ENCODE measurements at regions not wholly inside any gene's neighbourhood (a gene's known extent, or its start where the extent isn't known, plus 50 kb on each side); places are given as distances from the start of the nearest gene placed in this dataset.

DNA sequence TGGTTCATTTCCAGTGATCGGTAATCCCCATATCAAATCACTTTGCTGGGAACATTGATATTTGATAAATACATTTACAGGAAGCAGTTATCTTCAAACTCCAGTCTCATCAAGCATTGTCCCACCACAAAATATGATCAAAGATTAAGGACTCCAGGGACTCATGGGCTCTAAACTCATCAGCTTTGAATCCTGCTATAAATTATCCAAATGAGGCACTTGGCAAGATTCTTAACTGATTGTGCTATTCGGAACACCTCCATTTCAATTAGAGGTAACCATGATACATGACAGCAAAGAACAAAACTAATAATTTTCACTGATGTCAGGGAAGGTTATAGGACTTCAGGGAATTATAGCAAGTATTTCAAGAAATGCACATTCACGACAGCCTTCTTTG is 1088.1 kb upstream of the PIK3C3 start:
- no peak overlapping the region for H3K27ac ChIP-seq (ENCODE audit: low read depth in 1 of 2, low read length in 2 of 2)
- no peak for DNase-seq (ENCODE audit: low spot score)
- TF ChIP-seq, protein P1, sequence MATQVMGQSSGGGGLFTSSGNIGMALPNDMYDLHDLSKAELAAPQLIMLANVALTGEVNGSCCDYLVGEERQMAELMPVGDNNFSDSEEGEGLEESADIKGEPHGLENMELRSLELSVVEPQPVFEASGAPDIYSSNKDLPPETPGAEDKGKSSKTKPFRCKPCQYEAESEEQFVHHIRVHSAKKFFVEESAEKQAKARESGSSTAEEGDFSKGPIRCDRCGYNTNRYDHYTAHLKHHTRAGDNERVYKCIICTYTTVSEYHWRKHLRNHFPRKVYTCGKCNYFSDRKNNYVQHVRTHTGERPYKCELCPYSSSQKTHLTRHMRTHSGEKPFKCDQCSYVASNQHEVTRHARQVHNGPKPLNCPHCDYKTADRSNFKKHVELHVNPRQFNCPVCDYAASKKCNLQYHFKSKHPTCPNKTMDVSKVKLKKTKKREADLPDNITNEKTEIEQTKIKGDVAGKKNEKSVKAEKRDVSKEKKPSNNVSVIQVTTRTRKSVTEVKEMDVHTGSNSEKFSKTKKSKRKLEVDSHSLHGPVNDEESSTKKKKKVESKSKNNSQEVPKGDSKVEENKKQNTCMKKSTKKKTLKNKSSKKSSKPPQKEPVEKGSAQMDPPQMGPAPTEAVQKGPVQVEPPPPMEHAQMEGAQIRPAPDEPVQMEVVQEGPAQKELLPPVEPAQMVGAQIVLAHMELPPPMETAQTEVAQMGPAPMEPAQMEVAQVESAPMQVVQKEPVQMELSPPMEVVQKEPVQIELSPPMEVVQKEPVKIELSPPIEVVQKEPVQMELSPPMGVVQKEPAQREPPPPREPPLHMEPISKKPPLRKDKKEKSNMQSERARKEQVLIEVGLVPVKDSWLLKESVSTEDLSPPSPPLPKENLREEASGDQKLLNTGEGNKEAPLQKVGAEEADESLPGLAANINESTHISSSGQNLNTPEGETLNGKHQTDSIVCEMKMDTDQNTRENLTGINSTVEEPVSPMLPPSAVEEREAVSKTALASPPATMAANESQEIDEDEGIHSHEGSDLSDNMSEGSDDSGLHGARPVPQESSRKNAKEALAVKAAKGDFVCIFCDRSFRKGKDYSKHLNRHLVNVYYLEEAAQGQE (IDR thresholded peaks at IDR 0.05) = no peak
- TF ChIP-seq, protein P2, sequence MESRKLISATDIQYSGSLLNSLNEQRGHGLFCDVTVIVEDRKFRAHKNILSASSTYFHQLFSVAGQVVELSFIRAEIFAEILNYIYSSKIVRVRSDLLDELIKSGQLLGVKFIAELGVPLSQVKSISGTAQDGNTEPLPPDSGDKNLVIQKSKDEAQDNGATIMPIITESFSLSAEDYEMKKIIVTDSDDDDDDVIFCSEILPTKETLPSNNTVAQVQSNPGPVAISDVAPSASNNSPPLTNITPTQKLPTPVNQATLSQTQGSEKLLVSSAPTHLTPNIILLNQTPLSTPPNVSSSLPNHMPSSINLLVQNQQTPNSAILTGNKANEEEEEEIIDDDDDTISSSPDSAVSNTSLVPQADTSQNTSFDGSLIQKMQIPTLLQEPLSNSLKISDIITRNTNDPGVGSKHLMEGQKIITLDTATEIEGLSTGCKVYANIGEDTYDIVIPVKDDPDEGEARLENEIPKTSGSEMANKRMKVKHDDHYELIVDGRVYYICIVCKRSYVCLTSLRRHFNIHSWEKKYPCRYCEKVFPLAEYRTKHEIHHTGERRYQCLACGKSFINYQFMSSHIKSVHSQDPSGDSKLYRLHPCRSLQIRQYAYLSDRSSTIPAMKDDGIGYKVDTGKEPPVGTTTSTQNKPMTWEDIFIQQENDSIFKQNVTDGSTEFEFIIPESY (IDR thresholded peaks at IDR 0.05) = no peak
- TF ChIP-seq HNF4A (conservative IDR thresholded peaks at IDR 0.05) = no peak
- no peak for TF ChIP-seq TAF1 (conservative IDR thresholded peaks at IDR 0.05)
- TF ChIP-seq, protein P3, sequence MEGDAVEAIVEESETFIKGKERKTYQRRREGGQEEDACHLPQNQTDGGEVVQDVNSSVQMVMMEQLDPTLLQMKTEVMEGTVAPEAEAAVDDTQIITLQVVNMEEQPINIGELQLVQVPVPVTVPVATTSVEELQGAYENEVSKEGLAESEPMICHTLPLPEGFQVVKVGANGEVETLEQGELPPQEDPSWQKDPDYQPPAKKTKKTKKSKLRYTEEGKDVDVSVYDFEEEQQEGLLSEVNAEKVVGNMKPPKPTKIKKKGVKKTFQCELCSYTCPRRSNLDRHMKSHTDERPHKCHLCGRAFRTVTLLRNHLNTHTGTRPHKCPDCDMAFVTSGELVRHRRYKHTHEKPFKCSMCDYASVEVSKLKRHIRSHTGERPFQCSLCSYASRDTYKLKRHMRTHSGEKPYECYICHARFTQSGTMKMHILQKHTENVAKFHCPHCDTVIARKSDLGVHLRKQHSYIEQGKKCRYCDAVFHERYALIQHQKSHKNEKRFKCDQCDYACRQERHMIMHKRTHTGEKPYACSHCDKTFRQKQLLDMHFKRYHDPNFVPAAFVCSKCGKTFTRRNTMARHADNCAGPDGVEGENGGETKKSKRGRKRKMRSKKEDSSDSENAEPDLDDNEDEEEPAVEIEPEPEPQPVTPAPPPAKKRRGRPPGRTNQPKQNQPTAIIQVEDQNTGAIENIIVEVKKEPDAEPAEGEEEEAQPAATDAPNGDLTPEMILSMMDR (IDR thresholded peaks at IDR 0.05; ENCODE audit: low read depth, low read length, missing input control) = no peak
- no peak for TF ChIP-seq JUND (IDR thresholded peaks at IDR 0.05)
- TF ChIP-seq HNF4G (IDR thresholded peaks at IDR 0.05) = no peak
- no peak for TF ChIP-seq FOXA1 (IDR thresholded peaks at IDR 0.05)
- TF ChIP-seq YY1 (IDR thresholded peaks at IDR 0.05) = no peak
- no peak for TF ChIP-seq GABPA (IDR thresholded peaks at IDR 0.05 in 1 of 2, conservative IDR thresholded peaks at IDR 0.05 in 1 of 2)
- TF ChIP-seq FOXA2 (IDR thresholded peaks at IDR 0.05) = no peak
- no peak for TF ChIP-seq NR2F2 (IDR thresholded peaks at IDR 0.05)
- TF ChIP-seq, protein P4, sequence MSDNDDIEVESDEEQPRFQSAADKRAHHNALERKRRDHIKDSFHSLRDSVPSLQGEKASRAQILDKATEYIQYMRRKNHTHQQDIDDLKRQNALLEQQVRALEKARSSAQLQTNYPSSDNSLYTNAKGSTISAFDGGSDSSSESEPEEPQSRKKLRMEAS (IDR thresholded peaks at IDR 0.05) = no peak
- no peaks in the 10 kb centered on the region for H3K4me1 ChIP-seq (ENCODE audit: control insufficient read depth in 4 of 4, insufficient read depth in 4 of 4, low read length in 3 of 4)
- no peak overlapping the region for H3K9ac ChIP-seq (ENCODE audit: low read depth in 1 of 2, low read length in 2 of 2)
- H3K27me3 ChIP-seq (ENCODE audit: control insufficient read depth in 4 of 4, insufficient read depth in 4 of 4, low read length in 3 of 4) = no peaks in the 10 kb centered on the region
- WGBS = 88% methylated on average over 3 of the region's 3 CpGs
- H3K9me3 ChIP-seq (ENCODE audit: control insufficient read depth in 4 of 4, low read length in 3 of 4) = peaks cover 0 to 4% (median 0%) of the 10 kb centered on the region in 4 donors
- no peak overlapping the region for H3K4me3 ChIP-seq (ENCODE audit: low read depth in 1 of 3, low read length in 3 of 3)
- H3K36me3 ChIP-seq (ENCODE audit: control insufficient read depth in 4 of 4, insufficient read depth in 3 of 4, low read depth in 1 of 4, low read length in 3 of 4) = no peaks in the 10 kb centered on the region

DNA sequence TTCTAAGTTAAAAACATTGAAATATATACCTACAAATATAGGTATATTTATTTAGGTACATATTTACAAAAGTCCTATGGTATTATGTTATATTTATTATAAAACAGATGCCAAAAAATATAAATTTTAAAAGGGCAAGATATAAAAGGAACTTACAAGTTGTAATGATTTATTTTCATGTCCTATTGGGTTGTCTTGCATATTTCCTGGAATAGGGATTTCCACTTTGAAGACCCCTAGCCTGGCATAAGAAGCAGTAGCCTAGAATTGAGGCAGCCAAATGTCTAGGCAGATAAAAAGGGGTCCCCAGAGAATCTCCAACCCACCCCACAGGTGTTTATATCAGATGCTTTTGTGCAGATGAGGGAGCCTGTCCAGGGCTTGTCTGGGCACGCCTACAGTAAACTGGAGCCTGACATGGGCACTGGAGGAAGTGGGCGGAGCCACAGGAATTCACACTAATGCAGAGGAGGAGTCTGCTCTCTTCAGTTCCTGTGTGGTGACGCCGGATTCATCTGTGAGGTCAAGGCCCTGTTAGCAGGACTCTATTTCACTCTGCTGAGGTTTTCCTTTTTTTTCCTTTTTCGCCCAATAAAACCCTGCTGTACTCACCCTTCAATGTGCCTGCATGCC is 1088.9 kb upstream of the PIK3C3 start:
- Histone ChIP-seq H3K4me3 (ENCODE audit: low read depth in 1 of 3, low read length in 3 of 3) (no peak overlapping the region), H3K9me3 (ENCODE audit: control insufficient read depth in 4 of 4, low read length in 3 of 4) (peaks cover 0 to 4% (median 0%) of the 10 kb centered on the region in 4 donors), H3K9ac (ENCODE audit: low read depth in 1 of 2, low read length in 2 of 2) (no peak overlapping the region), H3K36me3 (ENCODE audit: control insufficient read depth in 4 of 4, insufficient read depth in 3 of 4, low read depth in 1 of 4, low read length in 3 of 4) (no peaks in the 10 kb centered on the region), H3K27ac (ENCODE audit: low read depth in 1 of 2, low read length in 2 of 2) (no peak overlapping the region), H3K27me3 (ENCODE audit: control insufficient read depth in 4 of 4, insufficient read depth in 4 of 4, low read length in 3 of 4) (no peaks in the 10 kb centered on the region), H3K4me1 (ENCODE audit: control insufficient read depth in 4 of 4, insufficient read depth in 4 of 4, low read length in 3 of 4) (no peaks in the 10 kb centered on the region)
- DNase-seq (ENCODE audit: low spot score) = no peak
- 85% methylated on average over 5 of the region's 5 CpGs for WGBS
- TF ChIP-seq, protein P3 (IDR thresholded peaks at IDR 0.05; ENCODE audit: low read depth, low read length, missing input control) = no peak
- no peak for TF ChIP-seq JUND (IDR thresholded peaks at IDR 0.05)
- no peak for TF ChIP-seq RXRA (IDR thresholded peaks at IDR 0.05)
- TF ChIP-seq NR2F2 (IDR thresholded peaks at IDR 0.05) = no peak
- TF ChIP-seq, protein P5, sequence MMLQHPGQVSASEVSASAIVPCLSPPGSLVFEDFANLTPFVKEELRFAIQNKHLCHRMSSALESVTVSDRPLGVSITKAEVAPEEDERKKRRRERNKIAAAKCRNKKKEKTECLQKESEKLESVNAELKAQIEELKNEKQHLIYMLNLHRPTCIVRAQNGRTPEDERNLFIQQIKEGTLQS (IDR thresholded peaks at IDR 0.05) = no peak
- TF ChIP-seq, protein P4 (IDR thresholded peaks at IDR 0.05) = no peak
- TF ChIP-seq RAD21 (IDR thresholded peaks at IDR 0.05) = no peak
- TF ChIP-seq TAF1 (conservative IDR thresholded peaks at IDR 0.05) = no peak
- TF ChIP-seq, protein P2 (IDR thresholded peaks at IDR 0.05) = no peak
- no peak for TF ChIP-seq FOXA1 (IDR thresholded peaks at IDR 0.05)
- TF ChIP-seq FOXA2 (IDR thresholded peaks at IDR 0.05) = no peak
- TF ChIP-seq EGR1 (IDR thresholded peaks at IDR 0.05; ENCODE audit: low read depth in 2 of 2) = no peak
- no peak for TF ChIP-seq HNF4A (conservative IDR thresholded peaks at IDR 0.05)

Measured in liver (tissue), 8 donors.